ENCODE measurements at regions not wholly inside any gene's neighbourhood (a gene's known extent, or its start where the extent isn't known, plus 50 kb on each side); places are given as distances from the start of the nearest gene placed in this dataset.

DNA sequence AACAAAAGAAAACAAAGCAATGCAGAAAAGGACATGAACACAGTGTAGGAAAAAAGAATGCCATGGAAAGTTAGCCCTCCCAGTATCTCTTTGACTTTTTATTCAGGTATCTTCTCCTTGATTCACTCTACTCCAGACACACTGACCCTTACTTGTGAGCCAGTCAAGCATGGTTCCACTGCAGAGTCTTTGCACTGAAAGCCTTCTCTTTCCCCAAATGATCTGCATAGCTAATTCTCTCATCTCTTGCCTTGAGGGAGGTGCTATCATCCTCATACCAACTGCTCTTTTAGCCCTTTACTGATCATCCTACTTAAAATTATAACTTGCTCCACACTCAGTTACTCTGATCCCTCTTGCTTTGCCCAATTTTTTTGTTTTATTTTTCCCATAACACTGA lies 101.2 kb upstream of the SLC16A7 start:
- Histone ChIP-seq H3K4me3 (no peak overlapping the region), H3K4me1 (no peaks in the 10 kb centered on the region), H3K9me3 (no peaks in the 10 kb centered on the region), H3K4me2 (no peak overlapping the region), H3K27ac (no peak overlapping the region)
- ATAC-seq (no peak), DNase-seq (ENCODE audit: low read depth in 1 of 2, low spot score in 1 of 2) (no peak), FAIRE-seq (no peak)
- TF ChIP-seq FOXS1 (CRISPR knock-in tag; IDR thresholded peaks at IDR 0.05) = no peak
- ChIA-PET POLR2A (no interaction called here), CTCF (no interaction called here)

- Histone ChIP-seq H3K9me3 (no peaks in the 10 kb centered on the region), H3K27ac (no peak overlapping the region), H3K4me1 (no peaks in the 10 kb centered on the region), H3K4me3 (no peak overlapping the region), H3K4me2 (no peak overlapping the region)
- POLR2A ChIA-PET = no interaction called here
- CTCF ChIA-PET = no interaction called here
- DNase-seq (ENCODE audit: low read depth in 1 of 2, low spot score in 1 of 2) (no peak), ATAC-seq (no peak), FAIRE-seq (no peak)
- TF ChIP-seq FOXS1 (CRISPR knock-in tag; IDR thresholded peaks at IDR 0.05) (no peak), NFE2L2 (conservative IDR thresholded peaks at IDR 0.05; ENCODE audit: low read length) (no peak), CEBPB (IDR thresholded peaks at IDR 0.05) (no peak), CBX2 (IDR thresholded peaks at IDR 0.05; ENCODE audit: borderline replicate concordance, low read depth) (no peak), KDM1A (IDR thresholded peaks at IDR 0.05; ENCODE audit: low read depth) (no peak), NPAS2 (CRISPR knock-in tag; IDR thresholded peaks at IDR 0.05; ENCODE audit: borderline replicate concordance) (no peak), RNF2 (IDR thresholded peaks at IDR 0.05; ENCODE audit: borderline replicate concordance, low read depth) (no peak), FOSL2 (IDR thresholded peaks at IDR 0.05) (no peak), FOSL2 (CRISPR knock-in tag; IDR thresholded peaks at IDR 0.05) (no peak), RAD21 (conservative IDR thresholded peaks at IDR 0.05 in 1 of 2, IDR thresholded peaks at IDR 0.05 in 1 of 2) (no peak), FOSB (CRISPR knock-in tag; IDR thresholded peaks at IDR 0.05) (no peak), POLR2AphosphoS2 (conservative IDR thresholded peaks at IDR 0.05; ENCODE audit: low read length) (no peak)
- TF ChIP-seq, protein P1, sequence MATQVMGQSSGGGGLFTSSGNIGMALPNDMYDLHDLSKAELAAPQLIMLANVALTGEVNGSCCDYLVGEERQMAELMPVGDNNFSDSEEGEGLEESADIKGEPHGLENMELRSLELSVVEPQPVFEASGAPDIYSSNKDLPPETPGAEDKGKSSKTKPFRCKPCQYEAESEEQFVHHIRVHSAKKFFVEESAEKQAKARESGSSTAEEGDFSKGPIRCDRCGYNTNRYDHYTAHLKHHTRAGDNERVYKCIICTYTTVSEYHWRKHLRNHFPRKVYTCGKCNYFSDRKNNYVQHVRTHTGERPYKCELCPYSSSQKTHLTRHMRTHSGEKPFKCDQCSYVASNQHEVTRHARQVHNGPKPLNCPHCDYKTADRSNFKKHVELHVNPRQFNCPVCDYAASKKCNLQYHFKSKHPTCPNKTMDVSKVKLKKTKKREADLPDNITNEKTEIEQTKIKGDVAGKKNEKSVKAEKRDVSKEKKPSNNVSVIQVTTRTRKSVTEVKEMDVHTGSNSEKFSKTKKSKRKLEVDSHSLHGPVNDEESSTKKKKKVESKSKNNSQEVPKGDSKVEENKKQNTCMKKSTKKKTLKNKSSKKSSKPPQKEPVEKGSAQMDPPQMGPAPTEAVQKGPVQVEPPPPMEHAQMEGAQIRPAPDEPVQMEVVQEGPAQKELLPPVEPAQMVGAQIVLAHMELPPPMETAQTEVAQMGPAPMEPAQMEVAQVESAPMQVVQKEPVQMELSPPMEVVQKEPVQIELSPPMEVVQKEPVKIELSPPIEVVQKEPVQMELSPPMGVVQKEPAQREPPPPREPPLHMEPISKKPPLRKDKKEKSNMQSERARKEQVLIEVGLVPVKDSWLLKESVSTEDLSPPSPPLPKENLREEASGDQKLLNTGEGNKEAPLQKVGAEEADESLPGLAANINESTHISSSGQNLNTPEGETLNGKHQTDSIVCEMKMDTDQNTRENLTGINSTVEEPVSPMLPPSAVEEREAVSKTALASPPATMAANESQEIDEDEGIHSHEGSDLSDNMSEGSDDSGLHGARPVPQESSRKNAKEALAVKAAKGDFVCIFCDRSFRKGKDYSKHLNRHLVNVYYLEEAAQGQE (IDR thresholded peaks at IDR 0.05) = no peak
- 43% methylated on average over 2 of the region's 2 CpGs for WGBS (ENCODE audit: missing lambda C conversion rate)
Observed at GRCh38 chr12:59491877-59492276, 104.0 kb upstream of the SLC16A7 start.

- no peaks in the 10 kb centered on the region for H3K9me3 ChIP-seq
- FAIRE-seq = no peak
- no peak overlapping the region for H3K27ac ChIP-seq
- CTCF ChIA-PET = no interaction called here
- H3K4me3 ChIP-seq = no peak overlapping the region
- POLR2A ChIA-PET = no interaction called here
- H3K4me2 ChIP-seq = no peak overlapping the region
- ATAC-seq = no peak
- WGBS (ENCODE audit: missing lambda C conversion rate) = 0% methylated on average over 1 of the region's 1 CpG
- TF ChIP-seq KDM5A (IDR thresholded peaks at IDR 0.05) = no peak
- TF ChIP-seq MAX (IDR thresholded peaks at IDR 0.05) = no peak
- TF ChIP-seq ZFP36 (IDR thresholded peaks at IDR 0.05; ENCODE audit: borderline replicate concordance, partially characterized antibody) = no peak
- TF ChIP-seq CTCF (IDR thresholded peaks at IDR 0.05) = no peak
- no peaks in the 10 kb centered on the region for H3K4me1 ChIP-seq
- no peak for DNase-seq (ENCODE audit: low read depth in 1 of 2, low spot score in 1 of 2)
Observed at GRCh38 chr12:59486827-59487226, 109.0 kb upstream of the SLC16A7 start.

Measured in A549 (cell line).